GM10266 (cell line): ENCODE measurements at regions not wholly inside any gene's neighbourhood (a gene's known extent, or its start where the extent isn't known, plus 50 kb on each side); places are given as distances from the start of the nearest gene placed in this dataset.
A peak's percentile ranks its signal among the peaks of the same experiment; 100 is the strongest.

Source experiments
- DNase-seq: peaks from one replicate; pipeline ENCODE4 v3.0.0; 2012; ENCODE audit errors: extremely low spot score
- CTCF ChIP-seq: IDR thresholded peaks from 2 replicates; pipeline ENCODE4 v1.5.1; 2012; ENCODE audit warnings: mild to moderate bottlenecking, low read depth; ENCODE audit not compliant: control insufficient read depth, insufficient read depth; ENCODE audit errors: missing control alignments

- TF ChIP-seq CTCF: no peak
- DNase-seq: no peak
Measured at GRCh38 chr2:136363470-136363869, 245.5 kb upstream of the CXCR4 start.

DNA sequence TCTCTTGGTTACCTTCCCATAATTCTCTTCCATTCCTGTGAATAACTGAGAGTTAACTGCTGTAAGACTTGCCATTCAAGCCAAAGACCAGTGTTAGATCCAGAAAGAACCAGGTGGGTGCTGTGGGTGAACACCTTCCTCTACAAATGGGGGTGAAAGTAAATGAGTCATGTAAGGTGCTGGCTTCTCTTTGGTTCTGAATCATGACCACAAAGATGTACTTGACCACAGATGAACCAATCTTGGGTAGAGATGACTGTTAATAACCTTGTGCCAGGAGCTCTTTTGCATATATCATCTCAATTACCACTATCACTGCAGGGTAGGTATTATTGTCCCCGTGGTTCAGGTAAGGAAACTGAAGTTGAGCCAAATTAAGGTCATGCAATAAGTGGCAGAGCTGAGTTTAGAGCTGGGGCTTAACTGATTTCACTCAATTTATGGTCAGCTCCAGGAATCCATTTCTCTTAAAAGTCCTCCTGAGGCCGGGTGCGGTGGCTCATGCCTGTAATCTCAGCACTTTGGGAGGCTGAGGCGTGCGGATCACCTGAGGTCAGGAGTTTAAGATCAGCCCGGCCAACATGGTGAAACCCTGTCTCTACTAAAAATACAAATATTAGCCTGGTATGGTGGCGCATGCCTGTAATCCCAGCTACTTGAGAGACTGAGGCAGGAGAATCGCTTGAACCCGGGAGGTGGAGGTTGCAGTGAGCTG is 244.9 kb upstream of the CXCR4 start:
- peak; percentile 20 for DNase-seq
- no peak for TF ChIP-seq CTCF

GRCh38 chr2:136361521-136361920 is 243.6 kb upstream of the CXCR4 start:
- no peak for TF ChIP-seq CTCF
- no peak for DNase-seq

DNA sequence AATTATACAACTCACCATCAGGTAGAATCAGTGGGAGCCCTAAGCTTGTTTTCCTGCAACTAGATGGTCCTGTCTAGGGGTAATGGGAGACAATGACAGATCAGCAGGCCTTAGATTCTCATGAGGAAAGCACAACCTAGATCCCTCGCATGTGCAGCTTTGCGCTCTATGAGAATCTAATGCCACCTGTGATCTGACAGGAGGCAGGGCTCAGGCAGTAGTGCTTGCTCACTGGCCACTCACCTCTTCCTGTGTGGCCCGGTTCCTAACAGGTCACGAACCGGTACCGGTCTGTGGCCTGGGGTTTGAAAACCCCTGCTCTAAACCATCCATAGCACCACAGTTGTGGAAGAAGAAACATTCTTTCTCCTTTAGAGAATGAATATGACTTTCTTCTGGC is 242.8 kb upstream of the CXCR4 start:
- DNase-seq: no peak
- TF ChIP-seq CTCF: no peak

GRCh38 chr2:136359121-136359965 is 241.4 kb upstream of the CXCR4 start:
- no peak for DNase-seq
- TF ChIP-seq CTCF: no peak

DNA sequence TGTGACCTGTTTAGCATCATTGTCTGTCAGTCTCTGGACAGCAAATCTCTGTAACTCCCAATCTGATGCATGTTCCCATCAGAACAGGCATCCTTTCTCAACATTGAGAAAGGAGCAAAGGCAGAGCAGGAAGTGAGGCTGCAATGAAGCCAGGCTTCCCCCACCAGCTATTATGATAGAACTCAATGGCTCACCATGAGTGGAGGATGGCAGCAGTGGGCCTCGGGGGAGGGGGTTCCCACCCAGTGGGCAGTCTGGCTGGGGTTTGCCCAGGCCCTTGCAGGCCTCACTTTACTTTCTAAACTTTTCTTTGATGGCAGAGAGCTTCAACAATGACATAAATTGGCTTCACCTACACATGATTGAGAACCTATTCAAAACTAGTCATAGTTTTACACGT is 240.6 kb upstream of the CXCR4 start:
- TF ChIP-seq CTCF: no peak

GRCh38 chr2:136357007-136357380 is 239.0 kb upstream of the CXCR4 start:
- no peak for TF ChIP-seq CTCF
- no peak for DNase-seq

More for the DNA sequence above, 240.6 kb upstream of the CXCR4 start:
- DNase-seq: no peak
